NCI-H510A (cell line): ENCODE measurements at regions not wholly inside any gene's neighbourhood (a gene's known extent, or its start where the extent isn't known, plus 50 kb on each side); places are given as distances from the start of the nearest gene placed in this dataset.
"Not testable (repeated sequence)": the region's sequence is repeated elsewhere in the genome, so short reads cannot be mapped to it uniquely, and the experiment has no call there.

ENCODE experiments used
- DNase-seq: peaks from one replicate; lab custom pipeline; 2025; lab: John Stamatoyannopoulos, UW

DNA sequence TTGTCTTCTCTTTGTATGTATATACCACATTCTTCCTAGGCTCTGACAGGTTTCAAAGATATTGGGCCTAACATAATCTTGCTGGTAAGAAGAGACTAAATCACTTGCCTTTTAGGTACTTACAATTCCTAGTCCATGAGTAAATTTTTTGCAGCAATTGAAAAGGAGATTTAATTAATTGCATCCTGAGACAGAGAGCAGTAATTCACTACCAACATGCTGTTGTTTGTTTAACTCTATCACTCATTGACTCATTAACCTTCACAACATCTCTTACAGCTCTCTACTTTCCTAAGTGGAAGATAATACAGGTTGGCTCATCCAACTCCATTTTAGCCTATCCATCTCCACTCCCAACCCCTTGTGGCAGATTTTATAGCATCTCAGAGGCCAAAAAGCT is 280.4 kb downstream of the ALDH8A1 start:
- DNase-seq: no peak

GRCh38 chr6:134667111-134667510 is 282.8 kb downstream of the ALDH8A1 start:
- DNase-seq: no peak

GRCh38 chr6:134666125-134666524 is 283.8 kb downstream of the ALDH8A1 start:
- no peak for DNase-seq

DNA sequence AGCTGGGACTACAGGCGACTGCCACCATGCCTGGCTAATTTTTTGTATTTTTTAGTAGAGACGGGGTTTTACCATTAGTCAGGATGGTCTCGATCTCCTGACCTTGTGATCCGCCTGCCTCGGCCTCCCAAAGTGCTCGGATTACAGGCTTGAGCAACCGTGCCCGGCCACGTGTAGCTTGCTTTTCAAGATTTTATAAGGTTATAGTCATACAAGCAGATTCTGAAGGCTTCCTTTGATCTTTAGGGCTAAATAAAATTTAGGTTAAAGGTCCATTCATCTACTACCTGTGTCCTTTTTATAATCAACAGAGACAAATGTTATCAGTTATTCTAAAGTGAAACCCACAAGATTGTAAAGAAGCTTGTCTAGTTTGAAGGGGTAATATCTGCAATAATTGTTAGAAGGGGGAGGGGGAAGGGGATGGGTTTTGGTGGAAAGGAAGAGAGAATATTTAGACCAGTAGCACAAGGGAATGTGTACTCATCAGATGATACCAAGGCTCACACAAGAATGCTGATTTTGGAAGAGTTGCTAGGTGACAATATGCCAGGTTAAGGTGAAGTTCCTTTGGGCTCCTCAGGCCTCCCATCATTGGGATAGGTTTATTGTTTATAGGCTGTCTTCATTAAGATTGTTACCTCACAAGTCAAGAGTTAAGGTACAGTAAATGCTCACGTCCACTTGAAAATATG is 284.7 kb downstream of the ALDH8A1 start:
- no peak for DNase-seq

DNA sequence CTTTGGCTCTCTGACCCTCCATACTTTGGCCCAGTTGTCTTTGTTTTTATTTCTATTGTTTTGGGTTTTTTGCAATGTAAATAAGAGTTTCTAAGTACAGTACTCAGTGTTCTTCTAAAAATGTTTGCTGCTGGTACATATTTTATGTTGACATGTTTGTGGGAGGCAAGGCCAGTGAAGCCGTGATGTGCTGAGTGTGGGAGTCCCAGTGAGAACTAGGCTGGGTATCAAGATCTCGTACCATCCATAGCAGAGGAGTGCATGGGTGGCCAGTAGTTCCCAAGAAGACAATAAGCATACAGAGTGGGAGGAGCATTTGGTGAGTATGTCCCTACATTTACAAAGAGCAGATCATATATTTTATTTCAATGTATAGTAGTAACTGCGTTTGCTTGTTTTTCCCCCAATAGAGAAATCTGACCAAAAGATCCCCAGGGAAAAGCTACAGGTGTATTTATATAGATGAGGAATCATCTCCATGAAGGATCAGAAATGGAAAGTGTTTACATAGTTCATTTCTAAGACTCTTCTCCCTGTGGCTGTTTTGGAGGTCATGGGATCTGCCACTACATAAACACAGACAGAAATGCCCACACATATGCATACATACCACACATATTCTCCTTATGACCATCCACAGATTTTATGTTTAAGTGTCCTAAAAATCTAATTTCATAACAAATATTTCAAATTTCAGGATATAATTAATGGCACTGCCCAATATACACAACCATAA is 285.9 kb downstream of the ALDH8A1 start:
- DNase-seq: no peak

GRCh38 chr6:134663356-134663755 is 286.5 kb downstream of the ALDH8A1 start:
- no peak for DNase-seq

DNA sequence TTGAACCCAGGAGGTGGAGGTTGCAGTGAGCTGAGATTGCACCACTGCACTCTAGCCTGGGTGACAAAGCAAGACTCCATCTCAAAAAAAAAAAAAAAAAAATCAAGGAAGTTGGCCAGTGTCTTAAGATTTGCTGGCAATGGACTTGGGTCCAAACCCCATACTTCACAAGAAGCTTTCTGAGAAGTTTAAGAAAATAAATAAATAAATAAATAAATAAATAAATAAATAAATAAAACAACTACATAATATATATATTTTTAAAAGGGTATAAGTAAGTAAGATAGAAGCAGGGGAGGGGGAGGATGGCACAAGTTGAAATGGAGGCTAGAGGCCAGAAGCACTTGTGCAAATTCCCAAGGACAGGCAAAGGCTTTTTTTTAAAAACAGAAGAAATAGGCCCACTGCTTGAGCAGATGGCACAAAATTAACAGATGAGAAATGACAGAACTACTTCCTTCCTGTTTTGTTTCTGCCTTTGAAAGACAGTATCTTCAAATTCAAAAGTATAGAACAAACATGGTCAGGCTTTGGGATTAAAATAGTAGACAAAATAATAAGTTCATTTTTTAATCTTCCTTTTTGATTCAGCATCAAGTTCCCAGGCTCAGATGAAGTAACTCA is 287.7 kb downstream of the ALDH8A1 start:
- DNase-seq: no peak

GRCh38 chr6:134659885-134660284 is 290.0 kb downstream of the ALDH8A1 start:
- DNase-seq: not testable (repeated sequence)

DNA sequence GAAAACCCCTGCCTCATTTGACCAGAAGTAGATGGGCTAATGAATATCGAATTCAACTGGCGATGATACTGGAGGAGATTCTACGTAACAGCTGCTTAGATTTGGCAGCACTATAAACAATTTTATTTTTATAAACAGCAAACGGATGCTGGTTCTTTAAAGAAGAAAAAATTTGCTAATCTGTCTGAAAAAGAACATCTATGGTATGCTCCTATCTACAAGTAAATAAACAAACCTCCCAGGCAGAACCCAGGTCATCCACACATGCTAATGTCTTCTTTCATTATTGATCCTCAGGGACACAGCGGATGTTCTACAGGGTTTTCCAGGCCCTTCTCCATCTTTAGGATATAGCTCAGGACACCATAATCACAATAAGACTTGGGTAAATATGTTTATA is 291.3 kb downstream of the ALDH8A1 start:
- no peak for DNase-seq

DNA sequence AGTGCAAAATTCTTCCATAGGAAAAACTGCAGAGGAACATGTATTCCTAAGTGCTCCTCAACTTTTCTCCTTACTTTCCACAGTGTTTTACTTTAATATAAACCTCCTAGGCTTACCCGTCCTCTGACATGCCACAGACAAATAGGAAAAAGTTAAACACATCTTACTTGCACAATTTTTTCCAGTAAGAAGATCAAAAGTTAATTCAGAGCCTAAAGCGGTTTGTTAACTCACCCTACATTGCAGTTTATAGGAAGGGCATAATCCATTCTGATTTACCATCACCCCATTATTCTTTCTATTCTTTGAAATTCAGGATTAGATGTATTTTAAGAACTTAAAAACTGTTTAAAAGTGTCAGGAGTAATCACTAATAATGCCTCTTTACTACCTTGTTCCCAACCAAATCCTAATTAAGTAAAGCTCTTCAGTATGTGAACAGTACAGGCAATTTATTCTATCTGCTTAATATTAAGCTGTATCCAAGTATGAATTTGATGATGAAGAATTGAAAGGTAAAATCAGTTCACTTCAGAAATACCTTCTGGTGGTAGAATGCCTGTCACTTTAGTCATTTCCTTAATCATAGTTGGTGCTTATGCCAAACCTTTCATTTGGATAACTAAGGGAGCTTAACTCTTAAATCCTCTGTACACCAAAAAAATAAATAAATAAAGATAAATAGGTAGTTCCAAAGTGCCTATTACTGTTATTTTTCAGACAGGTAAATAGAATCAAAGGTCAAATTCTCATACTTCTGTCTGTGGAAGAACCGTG is 292.0 kb downstream of the ALDH8A1 start:
- no peak for DNase-seq

DNA sequence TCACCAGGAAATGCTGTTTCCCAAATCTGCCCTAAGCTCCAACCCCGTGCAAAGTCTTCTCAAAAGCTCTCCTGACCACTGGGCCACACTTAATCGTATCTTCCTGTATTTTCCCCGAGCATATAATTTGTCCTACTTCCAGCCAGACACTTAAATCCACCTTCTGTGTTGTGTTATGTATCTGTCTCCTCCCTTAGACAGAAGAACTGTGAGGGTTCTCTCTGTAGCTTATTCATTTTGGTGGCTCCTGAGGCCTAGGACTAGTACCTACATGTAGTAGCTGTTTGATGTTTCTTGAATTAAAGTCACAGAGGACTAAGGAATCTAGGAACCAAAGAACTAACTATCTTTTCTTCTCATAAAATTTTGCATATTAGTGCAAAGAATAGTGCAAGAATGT is 292.6 kb downstream of the ALDH8A1 start:
- DNase-seq: no peak

GRCh38 chr6:134654751-134655150 is 295.1 kb downstream of the ALDH8A1 start:
- DNase-seq: no peak

- DNase-seq: no peak
These were observed 298.4 kb downstream of the ALDH8A1 start for GRCh38 chr6:134651519-134651918.

DNA sequence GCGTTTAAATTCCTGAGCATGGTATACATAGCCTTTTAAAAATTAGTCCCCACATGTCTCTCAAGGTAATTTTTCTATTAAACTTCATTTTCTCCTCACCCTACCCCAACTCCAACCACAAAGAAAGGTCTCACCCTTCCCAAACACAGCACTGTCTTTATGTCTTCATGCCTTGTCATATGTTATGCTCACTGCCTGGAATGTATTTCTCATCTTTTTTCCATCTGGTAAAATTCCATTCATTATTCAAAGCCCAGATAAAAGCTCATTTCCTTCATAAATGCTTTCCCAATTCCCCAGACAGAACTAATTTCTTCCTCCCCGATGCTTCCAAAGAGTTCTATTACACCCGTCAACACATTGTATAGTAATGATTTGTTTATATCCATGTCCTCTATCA is 302.0 kb downstream of the ALDH8A1 start:
- DNase-seq: no peak

GRCh38 chr6:134642819-134643218 is 307.1 kb downstream of the ALDH8A1 start:
- DNase-seq: no peak

GRCh38 chr6:134642279-134642678 is 307.6 kb downstream of the ALDH8A1 start:
- no peak for DNase-seq

DNA sequence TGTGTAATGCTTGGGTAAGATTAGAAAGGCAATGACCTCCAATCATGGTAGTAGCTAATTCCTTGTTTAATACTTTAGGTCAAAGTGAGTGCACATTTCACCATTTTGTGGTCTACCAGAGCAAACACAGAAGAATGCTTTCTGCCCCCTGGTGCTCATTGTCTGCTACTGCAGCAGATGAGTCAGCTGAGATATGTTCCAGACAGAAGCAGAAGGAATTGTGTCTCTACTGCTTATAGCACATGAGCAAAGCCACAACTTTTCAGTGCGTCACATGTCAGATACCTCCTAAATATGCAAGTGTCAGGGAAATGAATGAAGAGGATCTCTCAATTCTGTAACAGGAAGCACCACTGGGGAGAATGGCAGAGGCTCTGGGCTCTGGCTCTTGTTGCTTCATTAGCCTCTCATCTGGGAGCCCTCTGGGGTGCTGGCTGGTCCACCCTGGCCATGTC is 308.9 kb downstream of the ALDH8A1 start:
- DNase-seq: peak; percentile 13

GRCh38 chr6:134640229-134640628 is 309.7 kb downstream of the ALDH8A1 start:
- no peak for DNase-seq

DNA sequence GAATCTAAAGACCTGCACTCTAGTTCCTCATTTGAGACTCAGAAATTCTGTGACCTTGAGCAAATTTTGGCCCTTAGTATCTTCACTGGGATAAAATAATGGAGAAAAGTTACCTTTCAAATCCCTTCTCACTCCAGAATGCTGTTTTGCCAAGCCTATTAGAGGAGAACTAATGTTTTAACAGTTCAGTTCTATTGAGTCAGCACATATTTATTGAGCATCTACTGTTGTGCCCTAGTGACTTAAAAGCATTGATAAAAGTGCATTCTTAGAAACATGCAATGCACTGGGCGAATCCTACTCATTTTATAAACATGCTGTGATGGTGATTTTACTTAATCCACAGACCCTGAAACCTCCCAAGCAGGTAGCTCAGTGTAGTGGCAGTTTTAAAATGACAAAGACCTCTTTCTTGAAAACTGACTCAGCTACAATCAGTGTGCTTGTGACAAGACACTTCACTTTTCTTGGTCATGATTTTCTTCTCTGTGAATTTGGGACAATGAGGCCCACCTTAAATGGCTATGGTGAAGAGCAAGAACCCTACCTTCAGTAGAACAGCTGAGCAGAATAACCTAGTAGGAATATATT is 312.0 kb downstream of the ALDH8A1 start:
- no peak for DNase-seq

DNA sequence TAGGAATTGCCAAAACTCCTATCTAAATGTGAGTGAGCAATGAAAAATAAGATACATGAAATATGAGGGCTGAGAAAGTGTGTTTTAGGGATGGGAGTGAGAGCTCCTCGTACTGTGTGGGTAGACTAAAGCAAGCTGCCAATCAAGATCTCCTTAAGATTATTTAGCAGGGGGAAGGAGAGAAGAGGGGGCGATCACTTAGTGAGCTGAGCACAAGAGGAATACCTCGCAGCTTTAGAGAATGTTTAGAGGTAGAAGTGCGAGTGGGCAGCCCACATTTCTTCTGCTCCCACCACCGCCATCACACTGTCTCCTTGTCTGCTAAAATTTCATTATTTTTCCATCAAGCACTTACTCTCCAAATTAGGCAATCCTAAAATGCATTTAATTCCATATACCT is 312.6 kb downstream of the ALDH8A1 start:
- no peak for DNase-seq

- DNase-seq: no peak
These were observed 313.6 kb downstream of the ALDH8A1 start for GRCh38 chr6:134636186-134636799.

DNA sequence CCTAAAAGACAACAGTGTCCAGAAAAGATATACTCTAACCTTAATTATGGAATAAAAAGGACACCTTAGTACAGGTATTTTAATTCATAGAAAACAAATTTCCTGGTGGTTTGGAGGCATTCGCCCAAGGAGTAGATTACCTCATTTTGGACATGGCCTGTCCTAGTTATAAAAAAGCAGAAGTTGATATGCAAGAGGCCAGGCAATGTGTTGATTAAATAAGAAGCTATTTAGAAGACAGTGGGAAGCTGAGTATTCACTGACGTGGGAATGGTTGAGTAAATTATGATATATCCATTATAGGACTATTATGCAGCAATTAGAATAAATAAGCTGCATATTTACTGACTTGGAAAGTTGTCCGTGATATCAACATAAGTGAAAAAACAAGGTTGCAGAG is 314.9 kb downstream of the ALDH8A1 start:
- DNase-seq: no peak
